GM12878 (cell line): ENCODE measurements at regions not wholly inside any gene's neighbourhood (a gene's known extent, or its start where the extent isn't known, plus 50 kb on each side); places are given as distances from the start of the nearest gene placed in this dataset.

ENCODE experiments used
- CEBPB ChIP-seq, 2 experiments: fragments of 150-350 bp in 1 of 2; IDR thresholded peaks; 2 replicates each; pipeline ENCODE4 v1.6.1; 2012 to 2014; ENCODE audit warnings: low read depth in 2 of 2, low read length in 2 of 2, borderline replicate concordance in 1 of 2, inconsistent platforms in 1 of 2
- MTA2 ChIP-seq: fragments of 450-650 bp; IDR thresholded peaks from 2 replicates; pipeline ENCODE4 v1.6.1; 2016; ENCODE audit warnings: low read depth, mild to moderate bottlenecking, moderate library complexity
- TF ChIP-seq, protein P1 (sequence below), 3 experiments: IDR thresholded peaks in 2 of 3; conservative IDR thresholded peaks in 1 of 3; 2 replicates each; pipeline ENCODE4 v1.5.1; 2011; ENCODE audit warnings: low read depth in 3 of 3, low read length in 3 of 3, mild to moderate bottlenecking in 3 of 3, control low read depth in 2 of 3, moderate library complexity in 2 of 3, inconsistent platforms in 1 of 3, mixed read lengths in 1 of 3; ENCODE audit not compliant: control insufficient read depth in 2 of 3, insufficient read depth in 1 of 3; ENCODE audit errors: extremely low read depth in 1 of 3

- TF ChIP-seq CEBPB (IDR thresholded peaks at IDR 0.05; ENCODE audit: borderline replicate concordance in 1 of 2, low read depth in 2 of 2, low read length in 2 of 2) (no peak), MTA2 (no peak)
- TF ChIP-seq, protein P1, sequence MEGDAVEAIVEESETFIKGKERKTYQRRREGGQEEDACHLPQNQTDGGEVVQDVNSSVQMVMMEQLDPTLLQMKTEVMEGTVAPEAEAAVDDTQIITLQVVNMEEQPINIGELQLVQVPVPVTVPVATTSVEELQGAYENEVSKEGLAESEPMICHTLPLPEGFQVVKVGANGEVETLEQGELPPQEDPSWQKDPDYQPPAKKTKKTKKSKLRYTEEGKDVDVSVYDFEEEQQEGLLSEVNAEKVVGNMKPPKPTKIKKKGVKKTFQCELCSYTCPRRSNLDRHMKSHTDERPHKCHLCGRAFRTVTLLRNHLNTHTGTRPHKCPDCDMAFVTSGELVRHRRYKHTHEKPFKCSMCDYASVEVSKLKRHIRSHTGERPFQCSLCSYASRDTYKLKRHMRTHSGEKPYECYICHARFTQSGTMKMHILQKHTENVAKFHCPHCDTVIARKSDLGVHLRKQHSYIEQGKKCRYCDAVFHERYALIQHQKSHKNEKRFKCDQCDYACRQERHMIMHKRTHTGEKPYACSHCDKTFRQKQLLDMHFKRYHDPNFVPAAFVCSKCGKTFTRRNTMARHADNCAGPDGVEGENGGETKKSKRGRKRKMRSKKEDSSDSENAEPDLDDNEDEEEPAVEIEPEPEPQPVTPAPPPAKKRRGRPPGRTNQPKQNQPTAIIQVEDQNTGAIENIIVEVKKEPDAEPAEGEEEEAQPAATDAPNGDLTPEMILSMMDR (IDR thresholded peaks at IDR 0.05 in 2 of 3, conservative IDR thresholded peaks at IDR 0.05 in 1 of 3; ENCODE audit: control insufficient read depth in 2 of 3, extremely low read depth in 1 of 3, insufficient read depth in 1 of 3, low read depth in 3 of 3, low read length in 3 of 3): no peak
Observed at GRCh38 chr17:15087946-15088345, 177.2 kb downstream of the PMP22 start.
